Astrocyte of the cerebellum (primary cell): ENCODE measurements at regions not wholly inside any gene's neighbourhood (a gene's known extent, or its start where the extent isn't known, plus 50 kb on each side); places are given as distances from the start of the nearest gene placed in this dataset.

Experiments used
- DNase-seq: peaks from one replicate; pipeline ENCODE4 v3.0.0-alpha.2; 2011; ENCODE audit warnings: low read depth
- H3K4me3 ChIP-seq: 2 replicates; pipeline ENCODE4 v1.5.1; 2011; ENCODE audit warnings: mild to moderate bottlenecking, low read depth, low read length, moderate library complexity
- in situ Hi-C: cut with HindIII; loops from 2 replicates; pipeline ENCODE4 v1.10.0; 2017; ENCODE audit warnings: low sequenced_read_pairs
- TF ChIP-seq, protein P1 (sequence below): IDR thresholded peaks from 2 replicates; pipeline ENCODE4 v1.5.1; 2012; ENCODE audit warnings: low read length, low read depth, moderate library complexity, mild to moderate bottlenecking; ENCODE audit errors: missing control alignments

DNA sequence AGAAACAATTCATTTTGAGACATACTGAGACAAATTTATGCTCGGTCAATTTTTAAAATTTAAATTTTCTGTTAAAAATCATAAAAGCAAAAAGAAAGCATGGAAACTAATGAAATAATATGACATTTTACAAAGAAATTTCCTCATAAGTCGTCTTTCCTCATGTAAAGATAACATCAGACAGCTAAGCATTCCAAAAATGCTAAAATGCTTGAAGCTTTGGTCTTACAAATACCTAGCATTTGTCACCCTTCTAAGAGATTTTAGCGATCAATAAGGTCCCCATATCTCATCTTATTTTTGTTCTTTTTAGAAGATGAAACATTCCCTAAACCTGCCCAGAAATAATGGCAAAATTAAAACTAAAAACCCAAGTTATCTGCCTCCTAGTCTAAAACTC lies 68.5 kb upstream of the FREM2 start:
- in situ Hi-C loops: no loop called here
- TF ChIP-seq, protein P1, sequence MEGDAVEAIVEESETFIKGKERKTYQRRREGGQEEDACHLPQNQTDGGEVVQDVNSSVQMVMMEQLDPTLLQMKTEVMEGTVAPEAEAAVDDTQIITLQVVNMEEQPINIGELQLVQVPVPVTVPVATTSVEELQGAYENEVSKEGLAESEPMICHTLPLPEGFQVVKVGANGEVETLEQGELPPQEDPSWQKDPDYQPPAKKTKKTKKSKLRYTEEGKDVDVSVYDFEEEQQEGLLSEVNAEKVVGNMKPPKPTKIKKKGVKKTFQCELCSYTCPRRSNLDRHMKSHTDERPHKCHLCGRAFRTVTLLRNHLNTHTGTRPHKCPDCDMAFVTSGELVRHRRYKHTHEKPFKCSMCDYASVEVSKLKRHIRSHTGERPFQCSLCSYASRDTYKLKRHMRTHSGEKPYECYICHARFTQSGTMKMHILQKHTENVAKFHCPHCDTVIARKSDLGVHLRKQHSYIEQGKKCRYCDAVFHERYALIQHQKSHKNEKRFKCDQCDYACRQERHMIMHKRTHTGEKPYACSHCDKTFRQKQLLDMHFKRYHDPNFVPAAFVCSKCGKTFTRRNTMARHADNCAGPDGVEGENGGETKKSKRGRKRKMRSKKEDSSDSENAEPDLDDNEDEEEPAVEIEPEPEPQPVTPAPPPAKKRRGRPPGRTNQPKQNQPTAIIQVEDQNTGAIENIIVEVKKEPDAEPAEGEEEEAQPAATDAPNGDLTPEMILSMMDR: no peak
- no peak overlapping the region for H3K4me3 ChIP-seq
- DNase-seq: no peak

DNA sequence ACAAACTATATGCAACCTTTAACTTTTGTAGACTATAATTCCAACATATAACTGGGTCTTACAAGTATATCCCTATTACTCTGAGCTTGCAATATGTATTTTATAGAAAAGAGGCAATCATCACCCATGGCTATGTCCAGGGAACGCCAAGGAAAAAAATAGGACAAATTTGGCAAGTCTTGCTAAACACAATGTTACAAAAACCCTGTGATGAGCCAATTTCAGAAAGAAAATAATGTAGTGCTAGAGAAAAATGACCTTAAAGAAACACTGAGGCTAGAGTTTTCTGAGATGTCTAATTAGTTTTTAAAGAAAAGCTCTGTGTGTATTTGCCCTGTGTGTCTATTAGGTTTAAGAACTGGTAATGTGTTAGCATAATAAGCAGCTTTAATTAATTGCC lies 68.0 kb upstream of the FREM2 start:
- TF ChIP-seq, protein P1: no peak
- no peak for DNase-seq
- in situ Hi-C loops: no loop called here

DNA sequence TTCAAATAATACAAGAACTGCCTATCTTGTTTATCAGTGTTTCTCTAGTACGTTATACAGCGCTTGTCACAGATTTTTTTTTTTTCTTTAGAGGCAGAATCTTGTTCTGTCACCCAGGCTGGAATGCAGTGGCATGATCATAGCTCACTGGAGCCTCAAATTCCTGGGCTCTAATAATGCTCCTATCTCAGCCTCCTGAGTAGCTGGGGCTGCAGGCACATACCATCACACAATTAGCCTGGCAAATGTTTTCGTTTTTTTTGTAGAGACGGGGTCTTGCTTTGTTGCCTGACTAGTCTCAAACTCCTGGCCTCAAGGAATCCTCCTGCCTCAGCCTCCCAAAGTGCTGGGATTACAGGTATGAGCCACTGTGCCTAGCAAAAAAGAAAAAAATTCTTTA lies 66.0 kb upstream of the FREM2 start:
- DNase-seq: no peak
- in situ Hi-C loops: no loop called here
- H3K4me3 ChIP-seq: no peak overlapping the region
- TF ChIP-seq, protein P1: no peak

More for the DNA sequence above, 68.0 kb upstream of the FREM2 start:
- no peak overlapping the region for H3K4me3 ChIP-seq

DNA sequence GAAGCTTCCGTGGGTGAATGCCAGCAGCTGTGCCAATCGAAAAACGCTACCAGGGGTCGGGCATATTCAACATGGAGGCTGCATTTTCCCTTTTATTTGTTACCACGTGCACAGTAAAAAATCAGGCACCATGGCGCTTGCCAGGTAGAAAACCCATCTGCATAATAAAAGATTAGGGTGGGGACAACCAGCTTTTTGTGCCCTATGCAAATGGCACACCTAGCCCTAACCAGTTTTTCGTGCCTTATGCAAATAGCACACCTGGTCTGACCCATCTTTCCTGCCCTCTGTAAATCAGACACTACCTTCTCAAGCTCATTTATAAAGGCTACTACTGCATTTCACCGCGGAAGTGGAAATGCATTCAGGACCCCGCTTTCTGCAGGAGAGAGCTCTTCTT lies 62.1 kb upstream of the FREM2 start:
- in situ Hi-C loops: no loop called here
- TF ChIP-seq, protein P1: no peak
- no peak overlapping the region for H3K4me3 ChIP-seq
- DNase-seq: no peak

DNA sequence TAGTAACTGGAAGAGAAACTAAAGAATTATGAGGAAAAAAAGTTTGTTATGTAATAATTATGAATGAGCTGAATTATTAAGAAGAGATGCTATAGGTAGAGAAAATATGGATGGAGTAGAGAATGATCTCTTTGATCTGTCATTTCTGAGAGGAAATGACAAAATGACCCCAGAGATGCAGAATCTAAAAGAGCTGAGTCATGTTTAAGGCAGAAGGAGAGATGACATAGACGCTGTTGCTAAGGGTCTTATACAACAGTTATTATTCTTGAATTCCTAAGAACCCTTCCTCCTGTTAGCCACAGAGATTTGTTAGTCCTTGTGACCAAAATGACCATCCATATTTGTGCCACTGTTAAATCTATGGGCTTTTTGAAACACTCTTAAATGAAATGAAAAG lies 58.3 kb upstream of the FREM2 start:
- in situ Hi-C loops: no loop called here

DNA sequence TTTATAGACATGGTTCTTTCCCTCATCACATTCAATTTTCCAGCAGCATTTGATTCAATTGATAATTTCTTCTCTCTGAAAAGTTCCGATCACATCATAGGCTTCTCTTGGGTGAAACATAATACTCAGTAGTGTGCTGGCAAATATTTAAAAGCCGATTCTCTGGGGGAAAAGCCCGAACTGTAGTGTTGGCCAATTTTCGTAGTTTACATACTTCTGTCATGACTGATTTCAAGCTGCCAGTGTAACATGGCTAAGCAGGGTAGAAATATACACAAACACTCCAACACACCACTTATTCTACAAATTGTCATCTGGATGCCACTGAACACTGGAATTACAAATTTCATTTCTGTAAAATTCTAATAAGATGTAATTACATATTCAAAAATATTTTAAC lies 56.1 kb upstream of the FREM2 start:
- no peak for DNase-seq
- TF ChIP-seq, protein P1: no peak
- in situ Hi-C loops: no loop called here

More for the DNA sequence above, 58.3 kb upstream of the FREM2 start:
- no peak overlapping the region for H3K4me3 ChIP-seq
- DNase-seq: no peak
- TF ChIP-seq, protein P1: no peak

DNA sequence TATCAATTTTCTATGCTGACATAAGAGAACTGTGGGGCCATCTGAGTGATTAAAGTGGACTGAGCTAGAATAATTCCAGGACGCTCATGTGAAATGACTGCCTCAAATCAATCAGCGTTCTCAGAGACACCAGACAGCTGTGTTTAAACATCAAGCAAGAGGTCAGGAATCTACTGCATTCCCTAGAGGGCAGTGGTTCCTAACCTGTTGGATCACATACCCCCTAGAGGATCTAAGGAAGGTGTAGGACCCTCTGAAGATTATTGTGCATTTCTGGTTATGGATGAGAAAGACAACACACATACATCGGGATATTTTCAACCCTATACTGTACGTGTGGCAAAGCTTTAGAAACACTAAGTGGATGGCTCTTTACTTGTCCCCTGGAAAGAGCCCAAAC lies 51.8 kb upstream of the FREM2 start:
- no peak for DNase-seq
- TF ChIP-seq, protein P1: no peak
- no peak overlapping the region for H3K4me3 ChIP-seq
- in situ Hi-C loops: no loop called here

More for the DNA sequence above, 56.1 kb upstream of the FREM2 start:
- no peak overlapping the region for H3K4me3 ChIP-seq
